PFSK-1 (cell line): ENCODE measurements at regions not wholly inside any gene's neighbourhood (a gene's known extent, or its start where the extent isn't known, plus 50 kb on each side); places are given as distances from the start of the nearest gene placed in this dataset.

Experiments used
- FOXP2 ChIP-seq: optimal IDR thresholded peaks from 2 replicates; pipeline ENCODE3; 2011; ENCODE audit warnings: borderline replicate concordance, control low read depth, inconsistent platforms; ENCODE audit not compliant: insufficient read depth; ENCODE audit errors: extremely low read length, extremely low read depth
- POLR2AphosphoS5 ChIP-seq: IDR thresholded peaks from 2 replicates; pipeline ENCODE4 v1.6.1; 2012; ENCODE audit warnings: low read depth, mild to moderate bottlenecking, control low read depth, low read length, moderate library complexity
- SIN3A ChIP-seq: IDR thresholded peaks from 2 replicates; pipeline ENCODE4 v1.6.1; 2012; ENCODE audit warnings: mild to moderate bottlenecking, low read length, moderate library complexity, borderline replicate concordance; ENCODE audit not compliant: insufficient read depth
- TAF1 ChIP-seq: IDR thresholded peaks from 2 replicates; pipeline ENCODE4 v1.6.1; 2012; ENCODE audit warnings: low read length, control low read depth, borderline replicate concordance; ENCODE audit not compliant: insufficient read depth
- TF ChIP-seq, protein P1 (sequence below), 2 experiments: IDR thresholded peaks; 2 replicates each; pipeline versions ENCODE4 v1.6.1 to v1.8.0; 2011 to 2012; ENCODE audit warnings: low read depth in 2 of 2, low read length in 2 of 2, control low read depth in 1 of 2, inconsistent platforms in 1 of 2, mild to moderate bottlenecking in 1 of 2, moderate library complexity in 1 of 2; ENCODE audit not compliant: insufficient read depth in 1 of 2

DNA sequence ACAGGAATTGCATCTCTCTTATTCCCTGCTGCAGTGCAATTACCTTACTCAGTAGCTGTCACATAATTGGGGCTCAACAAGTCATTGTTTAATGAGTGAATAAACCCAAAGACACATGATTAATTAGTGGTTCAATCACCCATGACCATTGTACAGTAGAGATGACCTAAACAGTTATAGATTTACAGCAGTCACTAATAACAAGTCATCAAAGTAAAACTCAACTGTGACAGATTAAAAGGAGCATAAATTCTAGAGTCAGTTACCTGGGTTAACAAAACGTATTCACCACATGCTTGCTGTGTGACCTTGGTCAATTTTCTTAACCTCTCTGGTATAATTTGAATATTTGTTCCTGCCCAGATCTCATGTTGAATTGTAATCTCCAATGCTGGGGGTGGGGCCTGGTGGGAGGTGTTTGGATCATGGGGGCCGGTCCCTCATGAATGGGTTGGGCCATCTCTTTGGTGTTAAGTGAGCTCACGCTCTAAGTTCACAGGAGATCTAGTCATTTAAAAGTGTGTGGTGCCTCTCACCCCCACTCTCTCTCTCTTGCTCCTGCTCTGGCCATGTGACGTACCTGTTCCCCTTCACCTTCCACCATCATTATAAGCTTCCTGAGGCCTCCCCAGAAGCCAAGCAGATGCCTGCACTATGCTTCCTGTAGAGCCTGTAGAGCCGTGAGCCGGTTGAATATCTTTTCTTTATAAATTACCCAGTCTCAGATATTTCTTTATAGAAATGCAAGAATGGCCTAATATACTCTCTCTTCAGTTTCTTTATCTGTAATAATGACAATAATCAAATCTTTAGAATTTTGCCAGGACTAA lies 141.9 kb upstream of the PLEKHG7 start:
- TF ChIP-seq SIN3A (no peak), POLR2AphosphoS5 (no peak), TAF1 (no peak), FOXP2 (no peak)
- TF ChIP-seq, protein P1, sequence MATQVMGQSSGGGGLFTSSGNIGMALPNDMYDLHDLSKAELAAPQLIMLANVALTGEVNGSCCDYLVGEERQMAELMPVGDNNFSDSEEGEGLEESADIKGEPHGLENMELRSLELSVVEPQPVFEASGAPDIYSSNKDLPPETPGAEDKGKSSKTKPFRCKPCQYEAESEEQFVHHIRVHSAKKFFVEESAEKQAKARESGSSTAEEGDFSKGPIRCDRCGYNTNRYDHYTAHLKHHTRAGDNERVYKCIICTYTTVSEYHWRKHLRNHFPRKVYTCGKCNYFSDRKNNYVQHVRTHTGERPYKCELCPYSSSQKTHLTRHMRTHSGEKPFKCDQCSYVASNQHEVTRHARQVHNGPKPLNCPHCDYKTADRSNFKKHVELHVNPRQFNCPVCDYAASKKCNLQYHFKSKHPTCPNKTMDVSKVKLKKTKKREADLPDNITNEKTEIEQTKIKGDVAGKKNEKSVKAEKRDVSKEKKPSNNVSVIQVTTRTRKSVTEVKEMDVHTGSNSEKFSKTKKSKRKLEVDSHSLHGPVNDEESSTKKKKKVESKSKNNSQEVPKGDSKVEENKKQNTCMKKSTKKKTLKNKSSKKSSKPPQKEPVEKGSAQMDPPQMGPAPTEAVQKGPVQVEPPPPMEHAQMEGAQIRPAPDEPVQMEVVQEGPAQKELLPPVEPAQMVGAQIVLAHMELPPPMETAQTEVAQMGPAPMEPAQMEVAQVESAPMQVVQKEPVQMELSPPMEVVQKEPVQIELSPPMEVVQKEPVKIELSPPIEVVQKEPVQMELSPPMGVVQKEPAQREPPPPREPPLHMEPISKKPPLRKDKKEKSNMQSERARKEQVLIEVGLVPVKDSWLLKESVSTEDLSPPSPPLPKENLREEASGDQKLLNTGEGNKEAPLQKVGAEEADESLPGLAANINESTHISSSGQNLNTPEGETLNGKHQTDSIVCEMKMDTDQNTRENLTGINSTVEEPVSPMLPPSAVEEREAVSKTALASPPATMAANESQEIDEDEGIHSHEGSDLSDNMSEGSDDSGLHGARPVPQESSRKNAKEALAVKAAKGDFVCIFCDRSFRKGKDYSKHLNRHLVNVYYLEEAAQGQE (IDR thresholded peaks at IDR 0.05; ENCODE audit: insufficient read depth in 1 of 2, low read depth in 2 of 2, low read length in 2 of 2): no peak

DNA sequence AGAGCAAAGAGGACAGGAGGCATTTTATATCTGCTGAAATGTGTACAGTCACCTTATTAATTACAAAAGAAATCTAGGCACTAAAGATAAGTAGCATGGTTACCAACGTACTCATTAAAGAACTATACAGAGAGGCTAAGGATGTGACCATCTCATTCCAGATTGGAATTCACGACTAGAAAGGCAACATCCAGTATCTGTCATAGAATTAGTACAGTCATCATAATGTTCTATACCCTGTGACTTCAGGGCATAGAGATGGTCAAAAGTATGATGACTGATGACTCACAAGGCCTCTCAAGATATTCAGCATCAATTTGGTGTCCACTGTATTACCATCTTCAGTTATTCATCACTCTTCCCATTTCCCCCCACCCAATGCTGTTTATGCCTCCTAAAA lies 144.0 kb upstream of the PLEKHG7 start:
- TF ChIP-seq SIN3A (no peak), TAF1 (no peak), FOXP2 (no peak), POLR2AphosphoS5 (no peak)
- TF ChIP-seq, protein P1 (IDR thresholded peaks at IDR 0.05; ENCODE audit: insufficient read depth in 1 of 2, low read depth in 2 of 2, low read length in 2 of 2): no peak

DNA sequence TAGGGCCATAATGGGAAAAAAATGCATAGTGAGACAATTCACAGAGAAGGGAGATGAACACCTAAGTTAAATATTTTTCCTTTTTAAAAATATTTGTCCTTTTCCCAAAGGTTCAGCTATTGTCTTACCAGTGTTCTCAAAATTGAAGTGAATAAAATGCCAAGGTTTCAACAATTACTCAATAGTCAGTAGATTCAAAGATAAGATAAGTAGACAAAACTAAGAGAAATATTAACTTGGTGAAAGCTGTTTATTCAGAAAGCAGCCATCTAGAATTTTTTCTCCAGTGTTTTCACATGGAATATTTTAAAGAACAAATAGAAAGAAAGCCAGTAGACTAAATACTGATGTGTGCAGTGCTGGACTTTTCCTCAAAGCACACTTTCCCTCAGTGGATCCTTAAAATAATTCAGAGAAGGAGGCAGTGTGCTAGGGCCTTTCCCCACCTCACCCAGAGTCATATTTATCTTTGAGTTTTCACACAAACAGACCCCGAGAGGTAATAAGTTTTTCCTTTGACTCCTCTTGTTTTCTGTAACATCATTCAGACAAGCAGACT lies 144.5 kb upstream of the PLEKHG7 start:
- TF ChIP-seq FOXP2: no peak
- TF ChIP-seq TAF1: no peak
- TF ChIP-seq, protein P1 (IDR thresholded peaks at IDR 0.05; ENCODE audit: insufficient read depth in 1 of 2, low read depth in 2 of 2, low read length in 2 of 2): no peak
- no peak for TF ChIP-seq SIN3A
- no peak for TF ChIP-seq POLR2AphosphoS5

DNA sequence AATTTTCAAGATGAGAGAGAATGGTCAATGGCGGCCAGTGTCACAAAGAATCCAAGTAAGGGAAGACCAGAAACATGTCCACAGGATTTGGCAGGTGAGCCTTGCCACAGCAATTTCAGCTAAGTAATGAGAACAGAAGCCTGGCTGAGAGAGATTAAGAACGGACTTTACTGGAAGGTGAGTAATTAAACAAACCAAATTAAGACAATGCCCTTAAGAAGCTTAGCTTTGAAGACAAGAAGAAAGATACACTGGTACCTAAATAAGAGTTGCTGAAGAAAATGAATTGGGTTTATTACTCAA lies 145.4 kb upstream of the PLEKHG7 start:
- TF ChIP-seq POLR2AphosphoS5 (no peak), FOXP2 (no peak), TAF1 (no peak), SIN3A (no peak)
- TF ChIP-seq, protein P1 (IDR thresholded peaks at IDR 0.05; ENCODE audit: insufficient read depth in 1 of 2, low read depth in 2 of 2, low read length in 2 of 2): no peak
